SKM-1 treated with dmso at 0.1 percent for 144 hours (cell line): ENCODE measurements at regions not wholly inside any gene's neighbourhood (a gene's known extent, or its start where the extent isn't known, plus 50 kb on each side); places are given as distances from the start of the nearest gene placed in this dataset.
"Not testable (repeated sequence)": the region's sequence is repeated elsewhere in the genome, so short reads cannot be mapped to it uniquely, and the experiment has no call there.

ENCODE experiments used
- DNase-seq: peaks from one replicate; lab custom pipeline; 2025; ENCODE audit not compliant: unreplicated experiment; lab: John Stamatoyannopoulos, UW

DNA sequence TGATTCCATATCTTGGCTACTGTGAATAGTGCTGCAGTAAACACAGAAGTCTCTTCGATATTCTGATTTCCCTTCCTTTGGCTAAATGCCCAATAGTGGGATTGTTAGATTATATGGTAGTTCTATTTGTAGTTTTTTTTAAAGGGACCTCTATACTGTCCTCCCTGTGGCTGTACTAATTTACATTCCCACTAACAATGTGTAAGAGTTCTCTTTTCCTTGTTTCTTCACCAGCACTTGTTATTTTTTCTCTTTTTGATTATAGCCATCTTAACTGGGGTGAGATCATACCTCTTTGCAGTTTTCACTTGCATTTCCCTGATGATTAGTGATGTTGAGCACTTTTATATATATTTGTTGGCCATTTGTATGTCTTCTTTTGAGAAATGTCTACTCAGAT is 102.0 kb downstream of the CARTPT start:
- no peak for DNase-seq

DNA sequence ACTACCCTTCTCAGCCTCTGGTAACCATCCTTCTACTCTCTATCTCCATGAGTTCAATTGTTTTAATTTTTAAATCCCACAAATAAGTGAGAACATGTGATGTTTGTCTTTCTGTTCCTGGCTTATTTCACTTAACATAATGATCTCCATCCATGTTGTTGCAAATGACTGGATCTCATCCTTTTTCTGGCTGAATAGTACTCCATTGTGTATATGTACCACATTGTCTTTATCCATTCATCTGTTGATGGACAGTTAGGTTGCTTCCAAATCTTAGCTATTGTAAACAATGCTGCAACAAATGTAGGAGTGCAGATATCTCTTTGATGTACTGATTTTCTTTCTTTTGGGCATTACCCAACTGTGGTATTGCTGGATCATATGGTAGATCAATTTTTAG is 103.0 kb downstream of the CARTPT start:
- DNase-seq = not testable (repeated sequence)

DNA sequence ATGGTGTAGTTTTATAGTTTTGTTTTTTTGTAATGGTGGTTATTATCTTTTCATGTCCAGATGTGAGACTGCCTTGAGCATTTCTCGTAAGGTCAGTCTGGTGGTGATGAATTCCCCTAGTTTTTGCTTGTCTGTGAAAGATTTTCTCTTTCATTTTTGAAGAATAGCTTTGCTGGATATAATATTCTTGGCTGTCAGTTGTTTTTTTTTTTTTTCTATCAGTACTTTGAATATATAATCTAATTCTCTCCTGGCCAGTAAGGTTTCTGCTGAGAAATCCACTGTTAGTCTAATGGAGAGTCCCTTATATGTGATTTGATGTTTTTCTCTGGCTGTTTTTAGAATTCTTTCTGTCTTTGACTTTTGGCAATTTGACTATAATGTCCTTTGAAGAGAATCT is 106.9 kb downstream of the CARTPT start:
- no peak for DNase-seq

DNA sequence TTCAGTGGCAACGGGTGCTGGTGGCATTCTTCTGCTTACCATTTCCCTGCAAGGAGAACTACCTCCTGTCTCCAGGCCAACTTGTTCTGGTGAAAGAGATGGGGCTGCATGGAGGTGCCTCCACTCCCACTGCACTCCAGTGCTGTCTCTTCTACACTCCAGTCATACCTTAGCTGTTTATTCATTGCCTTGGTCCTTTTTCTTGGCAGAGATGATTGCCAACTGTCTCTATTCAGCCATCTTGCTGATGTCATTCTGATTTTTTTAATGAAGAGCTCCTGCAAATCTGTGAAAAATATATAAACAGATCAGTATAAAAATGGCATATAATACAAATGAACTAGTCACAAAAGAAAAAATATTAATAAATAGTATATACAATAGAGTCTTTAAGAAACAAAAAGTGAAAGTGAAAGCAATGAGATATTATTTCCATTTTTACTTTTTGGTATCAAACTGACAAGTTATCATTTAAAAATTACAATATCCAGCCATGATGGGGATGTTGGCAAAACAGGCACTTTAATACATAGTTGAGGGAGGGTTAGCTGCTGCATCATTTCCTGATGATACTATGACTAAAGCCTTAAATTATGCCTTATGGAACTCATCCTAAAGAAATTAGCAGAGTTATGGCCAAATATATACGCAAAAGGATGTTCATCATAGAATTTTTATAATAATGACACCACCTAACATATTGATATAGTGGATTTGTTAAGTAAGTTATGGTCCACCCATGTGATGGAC is 109.4 kb downstream of the CARTPT start:
- DNase-seq = no peak

DNA sequence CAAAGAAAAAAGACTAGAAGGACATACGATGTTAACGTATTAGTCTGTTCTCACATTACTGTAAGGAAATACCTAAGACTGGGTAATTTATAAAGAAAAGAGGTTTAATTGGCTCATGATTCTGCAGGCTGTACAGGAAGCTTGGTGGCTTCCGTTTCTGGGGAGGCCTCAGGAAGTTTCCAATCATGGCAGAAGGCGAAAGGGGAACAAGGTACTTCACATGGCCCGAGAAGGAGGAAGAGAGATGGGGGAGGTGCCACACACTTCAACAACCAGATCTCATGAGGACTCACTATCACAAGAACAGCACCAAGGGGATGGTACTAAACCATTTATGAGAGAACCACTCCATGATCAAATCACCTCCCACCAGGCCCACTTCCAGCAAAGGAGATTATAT is 110.1 kb downstream of the CARTPT start:
- peak; percentile 60 for DNase-seq

DNA sequence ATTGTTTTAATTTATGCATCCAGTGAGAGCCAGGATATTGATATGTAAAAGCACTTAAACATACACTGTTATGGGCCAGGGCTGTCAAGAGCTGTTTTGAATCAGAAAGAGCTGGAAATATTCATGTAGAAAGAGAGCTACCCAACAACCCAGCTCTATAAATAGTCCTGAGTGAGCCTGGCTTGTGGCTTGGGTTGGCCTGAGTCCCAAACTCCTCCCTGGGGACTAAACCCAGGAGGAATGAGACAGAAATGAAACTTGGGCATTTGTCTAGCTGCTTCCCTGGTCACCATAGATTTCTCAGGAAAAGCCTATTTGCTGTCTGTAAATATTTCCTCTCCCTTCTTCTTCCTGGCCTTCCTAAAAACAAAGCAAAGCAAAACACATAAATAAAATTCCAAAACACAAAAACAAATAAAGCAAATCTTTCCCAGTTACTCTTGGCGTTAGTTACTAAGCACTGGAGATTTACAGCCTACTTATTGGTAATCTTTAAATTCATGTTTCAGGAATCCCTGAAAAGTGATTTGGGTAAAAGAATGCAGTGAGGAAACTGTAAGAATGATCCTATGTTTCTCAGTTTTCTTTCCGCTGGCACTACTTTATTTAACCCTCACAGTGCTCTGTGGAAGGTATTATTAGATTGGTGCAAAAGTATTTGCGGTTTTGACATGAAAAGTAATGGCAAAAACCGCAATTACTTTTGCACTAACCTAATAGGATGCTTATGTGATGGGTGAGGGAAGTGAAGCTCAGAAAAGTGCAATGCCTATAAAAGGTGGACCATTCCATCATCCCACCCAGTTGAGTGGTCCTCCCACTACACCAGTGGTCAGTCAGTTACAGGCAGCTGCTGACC is 111.8 kb downstream of the CARTPT start:
- DNase-seq = no peak

DNA sequence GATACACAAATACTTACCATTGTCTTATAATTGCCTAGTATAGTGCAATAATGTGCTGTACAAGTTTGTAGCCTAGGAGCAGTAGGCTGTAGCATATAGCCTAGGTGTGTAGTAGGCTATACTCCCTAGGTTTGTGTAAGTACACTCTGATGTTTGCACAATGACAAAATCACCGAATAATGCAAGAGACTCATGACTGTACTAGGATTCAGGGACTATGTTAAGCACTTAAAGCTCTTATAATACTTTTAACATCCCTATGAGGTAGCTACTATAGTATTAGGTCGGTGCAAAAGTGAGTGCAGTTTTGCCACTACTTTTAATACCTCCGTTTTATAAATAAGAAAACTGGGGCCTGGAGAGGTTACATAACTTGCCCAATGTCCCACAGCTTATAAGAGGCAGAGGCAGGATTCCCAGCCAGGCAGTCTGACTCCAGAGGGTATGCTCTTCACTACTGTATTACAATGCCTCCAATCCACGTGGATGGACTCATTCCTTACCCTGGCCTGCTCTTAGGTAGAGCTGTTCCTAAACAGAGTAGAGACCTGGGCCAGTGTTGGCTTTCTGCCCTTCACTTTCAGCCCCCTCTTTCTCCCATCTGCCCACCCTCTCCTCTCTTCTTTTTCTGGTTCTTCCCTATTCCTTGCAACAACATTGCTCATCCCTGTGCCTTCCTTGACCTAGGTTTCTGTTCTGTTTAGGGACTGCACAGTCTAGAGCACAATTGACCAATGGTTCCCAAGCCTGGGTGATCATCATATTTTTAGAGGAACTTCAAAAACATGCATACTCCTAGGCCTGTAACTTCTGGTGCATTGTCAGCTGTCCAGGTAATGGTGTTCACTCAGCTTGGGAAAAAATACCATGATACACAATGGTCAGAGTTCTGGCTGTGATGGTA is 114.0 kb downstream of the CARTPT start:
- no peak for DNase-seq

DNA sequence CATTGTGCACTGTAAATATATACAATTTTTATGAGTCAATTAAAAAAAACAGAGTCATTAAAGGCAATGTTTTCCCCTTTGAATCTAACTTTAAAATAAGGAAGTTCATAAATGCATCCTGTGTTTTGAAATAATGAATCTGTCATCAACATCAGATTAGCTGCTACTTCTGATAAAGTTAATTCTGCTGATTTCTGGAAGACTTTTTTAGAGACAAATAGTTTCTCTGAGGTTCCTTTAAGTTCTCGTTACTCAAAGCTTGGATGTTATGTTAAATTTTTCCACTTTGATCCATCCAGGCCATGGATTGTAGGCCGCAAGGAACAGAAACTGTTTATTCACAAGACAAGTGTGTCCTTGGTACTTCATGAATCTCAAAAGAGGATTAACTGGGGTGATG is 115.5 kb downstream of the CARTPT start:
- DNase-seq = no peak

DNA sequence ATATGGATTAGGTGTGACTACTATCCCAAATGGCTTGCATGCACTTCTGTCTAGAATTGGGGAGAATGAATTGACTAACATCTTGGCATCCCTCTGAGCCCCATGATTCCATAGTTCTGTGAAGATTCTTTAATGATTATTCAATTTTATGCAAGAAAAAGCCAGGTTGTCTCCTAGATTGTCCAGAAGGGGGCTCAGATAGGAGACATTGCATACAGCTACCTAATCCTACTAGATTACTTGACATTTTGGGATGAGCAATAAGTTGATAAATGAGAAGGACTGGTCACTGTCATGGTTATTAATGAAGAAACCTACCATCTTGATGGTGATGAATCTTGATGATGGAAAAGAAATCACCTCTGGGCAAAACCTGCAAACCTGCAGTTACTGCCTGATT is 117.0 kb downstream of the CARTPT start:
- DNase-seq = no peak

DNA sequence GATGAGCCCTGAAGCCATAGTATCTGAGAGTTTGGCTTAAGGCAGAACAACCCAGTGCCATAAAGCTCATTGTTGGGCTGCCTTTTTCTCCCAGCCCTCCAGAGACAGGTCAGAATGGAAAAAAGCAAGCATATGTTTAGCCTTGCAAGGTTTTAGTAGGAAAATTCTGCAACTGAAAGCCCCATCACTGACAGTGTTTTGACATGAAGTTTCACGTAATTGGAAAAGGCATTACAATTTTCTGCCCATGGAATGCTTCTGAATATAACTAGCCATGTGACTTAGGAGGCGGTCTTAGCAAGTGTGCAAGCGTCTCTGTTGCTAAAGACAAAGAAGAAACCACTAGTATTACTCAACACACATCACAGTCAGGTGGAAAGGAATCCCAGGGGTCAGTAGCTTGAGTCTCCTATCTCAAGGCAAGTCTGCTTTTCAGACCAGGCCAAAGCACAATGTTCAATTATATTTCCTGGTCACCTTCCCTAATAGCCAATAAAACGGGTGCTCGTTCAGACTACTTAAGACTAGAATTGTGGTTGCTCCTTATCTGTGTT is 117.6 kb downstream of the CARTPT start:
- peak; percentile 45 for DNase-seq

DNA sequence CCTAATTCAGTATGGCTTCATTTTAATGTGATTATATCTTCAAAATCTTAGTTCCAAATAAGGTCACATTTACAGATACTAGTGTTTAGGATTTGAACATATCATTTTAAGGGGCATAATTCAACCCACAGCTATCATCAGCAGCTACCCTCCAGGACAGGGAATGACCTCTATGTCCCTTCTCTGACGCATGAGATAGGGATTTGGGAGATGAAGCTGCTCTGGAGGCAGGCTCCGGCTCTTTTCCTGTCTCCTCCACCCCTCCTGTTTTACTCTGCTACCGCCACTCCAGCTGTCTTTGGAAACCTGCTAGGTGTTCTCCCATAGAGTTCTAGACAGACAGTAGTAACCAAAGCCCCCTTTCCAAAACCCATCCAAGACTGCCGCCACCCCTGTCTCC is 119.2 kb downstream of the CARTPT start:
- DNase-seq = no peak

DNA sequence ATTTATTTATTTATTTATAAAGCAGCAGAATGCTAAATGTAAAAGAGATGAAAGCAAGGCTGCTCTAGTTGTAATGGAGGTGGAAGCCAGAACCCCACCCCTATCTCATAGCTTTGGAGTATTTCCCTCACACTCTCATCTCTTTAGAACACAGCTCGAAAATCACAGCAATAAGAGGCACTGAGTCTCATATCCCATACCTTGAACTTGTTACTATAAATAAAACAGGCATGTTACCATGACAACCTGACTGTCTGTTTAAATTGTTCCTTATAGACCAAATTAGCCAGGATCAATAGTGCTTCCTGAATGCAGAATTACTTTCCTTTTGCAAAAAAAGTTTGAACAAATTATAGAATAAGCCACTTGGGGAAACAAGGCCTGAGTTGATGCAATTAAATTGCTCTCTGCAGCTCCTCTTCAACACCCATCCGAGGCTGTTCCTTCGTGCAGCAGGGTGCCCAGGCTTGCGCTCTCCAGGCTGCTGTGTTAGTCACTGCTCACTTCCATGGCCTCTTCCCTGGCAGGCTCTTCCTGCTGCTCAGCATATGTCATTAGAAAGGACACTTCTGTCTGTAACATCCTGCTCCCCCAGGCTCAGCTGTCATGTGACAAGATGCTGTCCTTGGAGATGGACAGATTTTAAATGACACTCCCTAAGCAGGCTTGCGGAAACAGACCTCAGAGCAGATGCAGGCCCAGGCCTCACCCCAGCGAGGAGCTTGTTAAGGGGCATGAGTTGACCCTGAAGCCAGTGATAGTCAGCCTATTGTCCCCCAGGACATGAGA is 120.2 kb downstream of the CARTPT start:
- DNase-seq = no peak

DNA sequence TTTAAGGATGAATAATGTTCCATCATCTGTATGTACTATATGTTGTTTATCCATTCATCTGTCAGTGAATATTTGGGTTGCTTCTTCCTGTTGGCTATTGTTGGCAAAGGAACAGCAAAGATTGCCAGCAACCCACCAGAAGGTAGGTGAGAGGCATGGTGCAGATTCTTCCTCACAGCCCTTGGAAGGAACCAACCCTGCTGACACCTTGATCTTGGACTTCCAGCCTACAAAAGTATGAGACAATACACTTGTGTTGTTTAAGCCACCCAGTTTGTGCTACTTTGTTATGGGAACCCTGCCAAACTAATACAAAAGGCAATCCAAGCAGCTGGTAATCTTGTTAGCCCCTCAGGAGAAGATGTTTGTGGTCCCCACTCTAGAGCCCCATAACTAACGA is 122.0 kb downstream of the CARTPT start:
- no peak for DNase-seq

DNA sequence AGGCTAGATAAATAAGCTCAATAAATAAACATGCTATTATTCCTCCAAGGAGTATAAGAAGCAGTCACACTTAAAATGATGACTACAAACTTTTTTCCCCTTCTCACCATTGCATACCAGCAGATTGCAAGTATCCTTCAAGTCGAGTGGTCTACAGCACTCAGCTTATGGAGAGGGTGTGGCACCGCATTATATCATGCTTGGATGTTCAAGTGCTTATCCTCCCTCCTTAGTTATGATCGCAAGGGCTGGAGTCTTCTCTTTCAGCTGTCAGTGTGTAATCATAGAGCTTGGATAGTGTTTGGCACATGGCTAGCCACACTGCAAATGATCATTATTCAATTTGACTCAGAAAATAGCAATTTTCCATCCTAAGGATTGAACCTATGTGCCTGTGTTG is 124.0 kb downstream of the CARTPT start:
- no peak for DNase-seq

DNA sequence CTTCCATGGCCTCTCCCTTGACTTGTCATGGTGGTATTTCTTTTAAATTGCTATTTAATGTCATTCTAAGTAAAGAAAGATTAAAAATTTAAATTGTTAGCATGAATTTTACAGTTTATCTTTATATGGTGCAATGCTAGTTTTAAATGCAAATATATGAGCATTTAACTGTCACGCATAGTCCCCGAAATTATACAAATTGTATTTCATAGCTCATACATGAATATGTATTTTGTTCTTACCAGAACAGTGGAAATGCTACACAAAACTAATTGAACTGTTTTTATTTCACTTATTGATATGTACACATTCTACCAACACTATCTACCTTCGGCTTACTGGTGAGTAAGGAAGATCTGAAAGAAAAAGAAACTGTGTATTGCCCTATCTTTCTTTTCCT is 125.8 kb downstream of the CARTPT start:
- DNase-seq = no peak

DNA sequence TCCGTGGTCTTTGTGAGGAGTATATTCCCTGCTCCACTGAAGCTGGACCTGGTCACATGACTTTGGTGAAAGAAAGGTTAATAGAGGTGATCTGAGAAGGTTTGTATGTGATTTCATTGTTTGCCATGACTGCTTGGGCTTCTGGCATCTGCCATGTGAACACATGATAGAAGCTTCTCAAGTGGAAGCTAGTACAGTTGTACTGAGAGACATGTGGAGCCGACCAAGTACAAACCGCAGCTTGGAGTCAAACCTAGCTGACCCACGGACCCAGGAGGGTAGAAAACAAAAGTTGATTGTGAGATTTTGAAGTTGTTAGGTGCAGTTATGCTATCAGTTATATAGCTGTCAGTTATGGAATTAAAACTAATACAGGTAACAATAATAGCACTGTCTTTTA is 140.4 kb downstream of the CARTPT start:
- DNase-seq = no peak

DNA sequence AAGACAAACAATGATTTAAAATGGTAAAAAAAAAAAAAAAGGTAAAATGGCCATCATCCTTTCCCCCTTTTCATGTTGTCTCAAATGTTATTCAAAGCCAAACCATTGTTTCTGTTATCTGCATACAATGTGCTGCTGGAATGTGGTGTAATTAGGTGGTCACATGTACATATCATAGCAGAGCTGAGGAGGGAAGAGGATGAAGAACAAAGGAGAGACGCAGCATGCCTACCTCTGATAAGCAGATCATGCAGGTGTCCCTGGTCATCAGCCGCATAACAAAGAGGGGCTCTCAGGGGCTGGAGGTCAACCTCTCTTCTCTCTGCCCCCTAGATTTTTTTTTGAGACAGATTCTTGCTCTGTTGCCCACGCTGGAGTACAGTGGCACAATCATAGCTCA is 141.0 kb downstream of the CARTPT start:
- no peak for DNase-seq

DNA sequence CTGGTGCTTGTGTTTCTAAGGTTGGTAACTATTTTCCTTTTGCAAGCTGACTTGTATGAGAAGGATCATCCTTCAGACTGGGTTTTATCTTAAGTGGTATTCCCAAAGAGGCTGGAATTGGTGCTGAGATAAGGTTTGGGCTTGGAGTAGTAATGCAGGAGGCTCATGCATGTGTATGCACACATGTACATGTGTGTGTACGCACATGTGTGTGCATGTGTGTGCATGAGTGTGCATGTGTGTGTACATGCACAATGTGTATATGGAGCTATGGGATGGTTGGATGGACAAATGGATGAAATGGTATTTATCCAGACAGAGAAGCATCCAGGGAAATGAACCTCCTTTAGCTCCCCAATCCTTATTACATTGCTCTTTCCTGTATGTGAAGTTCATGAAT is 142.6 kb downstream of the CARTPT start:
- DNase-seq = no peak

DNA sequence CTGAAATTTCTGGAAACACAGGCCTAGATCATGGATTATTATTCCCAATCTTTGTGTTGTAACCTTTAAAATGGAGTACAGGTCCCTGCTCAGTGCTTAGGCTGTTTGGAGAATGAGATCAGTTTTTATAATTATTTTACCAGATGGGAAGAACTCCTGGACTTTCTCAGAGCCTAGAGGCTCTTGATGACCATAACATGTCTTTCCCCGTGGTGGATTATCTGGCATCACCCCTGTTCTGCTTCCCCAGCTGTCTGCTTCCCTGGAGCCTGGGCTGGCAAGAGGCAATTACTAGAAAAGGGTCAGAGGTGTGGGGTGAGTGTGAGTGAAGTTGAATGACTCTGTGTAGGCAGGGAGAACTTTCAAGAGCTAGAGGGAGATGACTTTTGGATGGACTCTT is 143.0 kb downstream of the CARTPT start:
- no peak for DNase-seq

DNA sequence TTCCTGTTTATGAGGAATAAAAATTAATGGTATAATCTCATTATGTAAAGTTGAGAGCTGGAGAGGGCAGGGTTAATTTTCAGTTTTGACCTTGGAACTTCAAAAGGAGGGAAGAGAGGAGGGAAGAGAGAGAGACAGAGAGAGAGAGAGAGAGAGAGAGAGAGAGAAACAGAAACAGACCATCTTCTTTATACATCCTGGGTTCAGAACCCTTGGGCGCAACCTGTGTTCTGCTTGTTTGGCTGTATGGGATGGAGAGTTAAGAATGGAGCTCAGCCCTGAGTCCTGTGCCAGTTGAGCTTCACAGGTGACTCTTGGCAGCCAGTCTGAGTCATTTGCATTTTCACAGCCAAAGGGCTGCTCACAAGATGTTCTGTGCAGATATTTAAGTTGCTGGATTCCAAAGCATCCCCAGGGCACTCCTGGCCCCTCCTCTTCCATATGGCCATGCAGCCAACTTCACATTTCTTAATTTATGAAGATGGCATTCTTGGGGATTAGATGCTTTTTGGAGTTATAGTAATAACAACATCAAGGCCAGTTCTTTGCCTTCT is 143.5 kb downstream of the CARTPT start:
- DNase-seq = no peak
